GM23338 (cell line): ENCODE measurements at regions not wholly inside any gene's neighbourhood (a gene's known extent, or its start where the extent isn't known, plus 50 kb on each side); places are given as distances from the start of the nearest gene placed in this dataset.

Experiments
- ATAC-seq: fragments of 200-7000 bp; cut with Tn5 transposase; 3 replicates; pipeline ENCODE4 v1.9.1; 2020
- DNase-seq: peaks from one replicate; pipeline ENCODE4 v3.0.0-alpha.2; 2015; ENCODE audit warnings: low spot score
- H2AFZ ChIP-seq: fragments of 200-600 bp; sonication (generic); 2 replicates; pipeline ENCODE4 v1.8.0; 2016; ENCODE audit warnings: antibody characterized with exemption, mild to moderate bottlenecking, moderate library complexity
- H3F3A ChIP-seq: fragments of 200-600 bp; sonication (generic); replicated peaks from 2 replicates; pipeline ENCODE4 v1.8.0; 2017; ENCODE audit warnings: antibody characterized with exemption, mixed run types, low read depth
- H3K27ac ChIP-seq: fragments of 200-600 bp; sonication (generic); 2 replicates; pipeline ENCODE4 v1.6.1; 2016; ENCODE audit warnings: low read depth
- H3K27me3 ChIP-seq: fragments of 200-600 bp; sonication (generic); 2 replicates; pipeline ENCODE4 v1.8.0; 2016; ENCODE audit warnings: mild to moderate bottlenecking, mixed run types, moderate library complexity; ENCODE audit not compliant: insufficient read depth
- H3K36me3 ChIP-seq: fragments of 200-600 bp; sonication (generic); 2 replicates; pipeline ENCODE4 v1.8.0; 2016; ENCODE audit warnings: mild to moderate bottlenecking; ENCODE audit not compliant: insufficient read depth
- H3K4me1 ChIP-seq: fragments of 200-600 bp; sonication (generic); 2 replicates; pipeline ENCODE4 v1.8.0; 2016; ENCODE audit warnings: mild to moderate bottlenecking, moderate library complexity; ENCODE audit not compliant: insufficient read depth
- H3K4me2 ChIP-seq: fragments of 200-600 bp; sonication (generic); 2 replicates; pipeline ENCODE4 v1.7.1; 2017; ENCODE audit warnings: mixed run types
- H3K4me3 ChIP-seq: fragments of 200-600 bp; sonication (generic); 2 replicates; pipeline ENCODE4 v1.6.1; 2016; ENCODE audit warnings: mixed run types
- H3K79me2 ChIP-seq: fragments of 200-600 bp; sonication (generic); replicated peaks from 2 replicates; pipeline ENCODE4 v1.8.0; 2017; ENCODE audit warnings: mild to moderate bottlenecking; ENCODE audit not compliant: insufficient read depth
- H3K9me2 ChIP-seq: fragments of 200-600 bp; sonication (generic); 2 replicates; pipeline ENCODE4 v1.8.0; 2017; ENCODE audit not compliant: insufficient read depth
- H4K20me1 ChIP-seq: fragments of 200-600 bp; sonication (generic); replicated peaks from 2 replicates; pipeline ENCODE4 v1.8.0; 2017; ENCODE audit warnings: mild to moderate bottlenecking; ENCODE audit not compliant: insufficient read depth
- H3K27ac Mint-ChIP-seq: 2 replicates; pipeline ENCODE4 v1.8.0; 2020; ENCODE audit warnings: inconsistent platforms, mild to moderate bottlenecking, moderate library complexity, mixed read lengths
- H3K27me3 Mint-ChIP-seq: 3 replicates; pipeline ENCODE4 v1.8.0; 2022; ENCODE audit warnings: low read depth, mild to moderate bottlenecking, moderate library complexity, mixed read lengths, inconsistent platforms; ENCODE audit not compliant: insufficient read depth, poor library complexity
- H3K36me3 Mint-ChIP-seq: 3 replicates; pipeline ENCODE4 v1.8.0; 2021; ENCODE audit warnings: low read depth, mild to moderate bottlenecking, inconsistent platforms, moderate library complexity, mixed read lengths
- H3K4me1 Mint-ChIP-seq: 3 replicates; pipeline ENCODE4 v1.8.0; 2020; ENCODE audit warnings: mild to moderate bottlenecking, inconsistent platforms, mixed read lengths
- H3K4me3 Mint-ChIP-seq: 3 replicates; pipeline ENCODE4 v1.8.0; 2021; ENCODE audit warnings: moderate library complexity, mild to moderate bottlenecking, inconsistent platforms, mixed read lengths
- H3K9me3 Mint-ChIP-seq: 3 replicates; pipeline ENCODE4 v1.8.0; 2020; ENCODE audit warnings: moderate library complexity, mild to moderate bottlenecking, inconsistent platforms, mixed read lengths
- CREB1 ChIP-seq: fragments of 250-450 bp; sonication (Bioruptor Pico); IDR thresholded peaks from 2 replicates; pipeline ENCODE4 v1.5.0; 2020; ENCODE audit warnings: low read depth, mild to moderate bottlenecking, moderate library complexity
- EZH2 ChIP-seq: fragments of 200-600 bp; sonication (generic); IDR thresholded peaks from one replicate; pipeline ENCODE4 v1.8.0; 2017; ENCODE audit warnings: antibody characterized with exemption, mild to moderate bottlenecking, low read depth; ENCODE audit not compliant: unreplicated experiment
- EZH2phosphoT487 ChIP-seq: fragments of 200-600 bp; sonication (generic); IDR thresholded peaks from one replicate; pipeline ENCODE4 v1.8.1; 2018; ENCODE audit warnings: antibody characterized with exemption; ENCODE audit not compliant: unreplicated experiment
- JUNB ChIP-seq: IDR thresholded peaks from one replicate; pipeline ENCODE4 v1.6.1; 2016; ENCODE audit warnings: antibody characterized with exemption; ENCODE audit not compliant: unreplicated experiment
- NANOG ChIP-seq: IDR thresholded peaks from 2 replicates; pipeline ENCODE4 v1.6.1; 2016; ENCODE audit warnings: antibody characterized with exemption, borderline replicate concordance
- POLR2AphosphoS5 ChIP-seq: IDR thresholded peaks from 2 replicates; pipeline ENCODE4 v1.6.1; 2016; ENCODE audit warnings: antibody characterized with exemption, low read depth
- STAT1 ChIP-seq: IDR thresholded peaks from one replicate; pipeline ENCODE4 v1.6.1; 2016; ENCODE audit warnings: antibody characterized with exemption; ENCODE audit not compliant: unreplicated experiment
- ZNF114 ChIP-seq: fragments of 250-450 bp; sonication (Bioruptor Pico); IDR thresholded peaks from 2 replicates; pipeline ENCODE4 v1.5.0; 2020; ENCODE audit warnings: mild to moderate bottlenecking, moderate library complexity
- ZNF331 ChIP-seq: fragments of 250-450 bp; sonication (Bioruptor Pico); IDR thresholded peaks from 2 replicates; pipeline ENCODE4 v1.5.0; 2020; ENCODE audit warnings: low read depth, mild to moderate bottlenecking, moderate library complexity
- TF ChIP-seq, protein P1 (sequence below), 2 experiments: fragments of 200-600 bp in 1 of 2; sonication (generic) in 1 of 2; conservative IDR thresholded peaks; 2 replicates each; pipeline versions ENCODE4 v1.5.1 to v1.6.1; 2016 to 2017; ENCODE audit warnings: antibody characterized with exemption in 2 of 2, low read depth in 2 of 2, mild to moderate bottlenecking in 2 of 2, moderate library complexity in 1 of 2
- TF ChIP-seq, protein P2 (sequence below): fragments of 250-450 bp; sonication (Bioruptor Pico); IDR thresholded peaks from 2 replicates; pipeline ENCODE4 v1.5.0; 2020; ENCODE audit warnings: mild to moderate bottlenecking, moderate library complexity
- TF ChIP-seq, protein P3 (sequence below): IDR thresholded peaks from 2 replicates; pipeline ENCODE4 v1.6.1; 2016; ENCODE audit warnings: antibody characterized with exemption

DNA sequence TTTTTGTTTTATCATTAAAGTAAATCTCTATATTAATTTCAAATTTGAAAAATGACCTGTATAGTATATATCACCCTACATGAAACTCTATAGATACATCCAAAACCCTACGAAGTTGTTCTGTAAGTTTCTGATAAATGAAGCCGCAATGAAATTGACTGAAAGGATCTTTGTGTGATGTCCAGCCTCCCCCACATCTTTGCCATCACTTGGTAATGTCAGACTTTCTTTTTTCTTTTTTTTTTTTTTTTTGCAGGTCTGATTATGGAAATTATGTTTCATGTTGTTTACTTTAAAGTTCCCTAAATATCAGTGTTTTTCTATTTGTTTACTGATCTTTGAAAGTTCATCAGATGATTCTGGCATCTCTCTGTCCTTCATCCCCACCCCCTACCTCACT is 155.6 kb upstream of the CDH4 start:
- DNase-seq: no peak
- H3K9me3 Mint-ChIP-seq: peaks cover 24% of the 10 kb centered on the region
- H3K36me3 ChIP-seq: no peaks in the 10 kb centered on the region

DNA sequence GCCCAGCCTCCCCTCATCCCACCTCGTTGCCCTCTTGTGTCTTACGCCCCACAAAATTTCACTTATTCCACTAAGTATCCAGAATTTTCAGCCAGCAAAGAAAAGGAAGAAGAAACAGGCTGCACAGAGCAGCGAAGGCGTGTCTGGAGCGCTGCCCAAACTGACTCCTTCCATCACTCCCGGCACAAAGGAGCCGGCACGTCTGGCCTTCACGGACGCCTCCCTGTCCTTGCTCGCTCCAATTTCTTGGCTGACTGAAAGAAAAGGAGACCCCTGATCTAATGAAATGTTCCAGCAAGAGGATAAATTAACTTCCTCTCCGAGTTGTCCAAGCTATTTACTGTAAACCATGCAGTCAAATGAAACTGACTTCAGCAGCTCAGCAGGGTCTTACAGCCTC is 152.3 kb upstream of the CDH4 start:
- H3K4me1 Mint-ChIP-seq: no peaks in the 10 kb centered on the region
- Histone ChIP-seq H3K27me3 (peaks cover 6% of the 10 kb centered on the region; the same call in 1 of the 2 replicates), H3K9me2 (no peaks in the 10 kb centered on the region), H3K27ac (no peak overlapping the region), H3F3A (no peaks in the 10 kb centered on the region), H4K20me1 (no peaks in the 10 kb centered on the region), H3K4me1 (no peaks in the 10 kb centered on the region), H3K36me3 (no peaks in the 10 kb centered on the region), H3K4me3 (no peak overlapping the region), H2AFZ (no peak overlapping the region), H3K79me2 (no peaks in the 10 kb centered on the region), H3K4me2 (no peak overlapping the region)
- H3K9me3 Mint-ChIP-seq: peaks cover 14% of the 10 kb centered on the region
- no peak overlapping the region for H3K4me3 Mint-ChIP-seq
- ATAC-seq (no peak), DNase-seq (no peak)
- no peak overlapping the region for H3K27ac Mint-ChIP-seq
- peaks cover 8% of the 10 kb centered on the region for H3K36me3 Mint-ChIP-seq
- H3K27me3 Mint-ChIP-seq: peaks cover 23% of the 10 kb centered on the region
- TF ChIP-seq JUNB (no peak), ZNF114 (no peak), EZH2 (no peak), CREB1 (CRISPR knock-in tag) (no peak), NANOG (no peak), STAT1 (no peak), ZNF331 (CRISPR knock-in tag) (no peak), POLR2AphosphoS5 (no peak), EZH2phosphoT487 (no peak)
- TF ChIP-seq, protein P1, sequence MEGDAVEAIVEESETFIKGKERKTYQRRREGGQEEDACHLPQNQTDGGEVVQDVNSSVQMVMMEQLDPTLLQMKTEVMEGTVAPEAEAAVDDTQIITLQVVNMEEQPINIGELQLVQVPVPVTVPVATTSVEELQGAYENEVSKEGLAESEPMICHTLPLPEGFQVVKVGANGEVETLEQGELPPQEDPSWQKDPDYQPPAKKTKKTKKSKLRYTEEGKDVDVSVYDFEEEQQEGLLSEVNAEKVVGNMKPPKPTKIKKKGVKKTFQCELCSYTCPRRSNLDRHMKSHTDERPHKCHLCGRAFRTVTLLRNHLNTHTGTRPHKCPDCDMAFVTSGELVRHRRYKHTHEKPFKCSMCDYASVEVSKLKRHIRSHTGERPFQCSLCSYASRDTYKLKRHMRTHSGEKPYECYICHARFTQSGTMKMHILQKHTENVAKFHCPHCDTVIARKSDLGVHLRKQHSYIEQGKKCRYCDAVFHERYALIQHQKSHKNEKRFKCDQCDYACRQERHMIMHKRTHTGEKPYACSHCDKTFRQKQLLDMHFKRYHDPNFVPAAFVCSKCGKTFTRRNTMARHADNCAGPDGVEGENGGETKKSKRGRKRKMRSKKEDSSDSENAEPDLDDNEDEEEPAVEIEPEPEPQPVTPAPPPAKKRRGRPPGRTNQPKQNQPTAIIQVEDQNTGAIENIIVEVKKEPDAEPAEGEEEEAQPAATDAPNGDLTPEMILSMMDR (conservative IDR thresholded peaks at IDR 0.05; ENCODE audit: low read depth in 2 of 2): no peak
- TF ChIP-seq, protein P2, sequence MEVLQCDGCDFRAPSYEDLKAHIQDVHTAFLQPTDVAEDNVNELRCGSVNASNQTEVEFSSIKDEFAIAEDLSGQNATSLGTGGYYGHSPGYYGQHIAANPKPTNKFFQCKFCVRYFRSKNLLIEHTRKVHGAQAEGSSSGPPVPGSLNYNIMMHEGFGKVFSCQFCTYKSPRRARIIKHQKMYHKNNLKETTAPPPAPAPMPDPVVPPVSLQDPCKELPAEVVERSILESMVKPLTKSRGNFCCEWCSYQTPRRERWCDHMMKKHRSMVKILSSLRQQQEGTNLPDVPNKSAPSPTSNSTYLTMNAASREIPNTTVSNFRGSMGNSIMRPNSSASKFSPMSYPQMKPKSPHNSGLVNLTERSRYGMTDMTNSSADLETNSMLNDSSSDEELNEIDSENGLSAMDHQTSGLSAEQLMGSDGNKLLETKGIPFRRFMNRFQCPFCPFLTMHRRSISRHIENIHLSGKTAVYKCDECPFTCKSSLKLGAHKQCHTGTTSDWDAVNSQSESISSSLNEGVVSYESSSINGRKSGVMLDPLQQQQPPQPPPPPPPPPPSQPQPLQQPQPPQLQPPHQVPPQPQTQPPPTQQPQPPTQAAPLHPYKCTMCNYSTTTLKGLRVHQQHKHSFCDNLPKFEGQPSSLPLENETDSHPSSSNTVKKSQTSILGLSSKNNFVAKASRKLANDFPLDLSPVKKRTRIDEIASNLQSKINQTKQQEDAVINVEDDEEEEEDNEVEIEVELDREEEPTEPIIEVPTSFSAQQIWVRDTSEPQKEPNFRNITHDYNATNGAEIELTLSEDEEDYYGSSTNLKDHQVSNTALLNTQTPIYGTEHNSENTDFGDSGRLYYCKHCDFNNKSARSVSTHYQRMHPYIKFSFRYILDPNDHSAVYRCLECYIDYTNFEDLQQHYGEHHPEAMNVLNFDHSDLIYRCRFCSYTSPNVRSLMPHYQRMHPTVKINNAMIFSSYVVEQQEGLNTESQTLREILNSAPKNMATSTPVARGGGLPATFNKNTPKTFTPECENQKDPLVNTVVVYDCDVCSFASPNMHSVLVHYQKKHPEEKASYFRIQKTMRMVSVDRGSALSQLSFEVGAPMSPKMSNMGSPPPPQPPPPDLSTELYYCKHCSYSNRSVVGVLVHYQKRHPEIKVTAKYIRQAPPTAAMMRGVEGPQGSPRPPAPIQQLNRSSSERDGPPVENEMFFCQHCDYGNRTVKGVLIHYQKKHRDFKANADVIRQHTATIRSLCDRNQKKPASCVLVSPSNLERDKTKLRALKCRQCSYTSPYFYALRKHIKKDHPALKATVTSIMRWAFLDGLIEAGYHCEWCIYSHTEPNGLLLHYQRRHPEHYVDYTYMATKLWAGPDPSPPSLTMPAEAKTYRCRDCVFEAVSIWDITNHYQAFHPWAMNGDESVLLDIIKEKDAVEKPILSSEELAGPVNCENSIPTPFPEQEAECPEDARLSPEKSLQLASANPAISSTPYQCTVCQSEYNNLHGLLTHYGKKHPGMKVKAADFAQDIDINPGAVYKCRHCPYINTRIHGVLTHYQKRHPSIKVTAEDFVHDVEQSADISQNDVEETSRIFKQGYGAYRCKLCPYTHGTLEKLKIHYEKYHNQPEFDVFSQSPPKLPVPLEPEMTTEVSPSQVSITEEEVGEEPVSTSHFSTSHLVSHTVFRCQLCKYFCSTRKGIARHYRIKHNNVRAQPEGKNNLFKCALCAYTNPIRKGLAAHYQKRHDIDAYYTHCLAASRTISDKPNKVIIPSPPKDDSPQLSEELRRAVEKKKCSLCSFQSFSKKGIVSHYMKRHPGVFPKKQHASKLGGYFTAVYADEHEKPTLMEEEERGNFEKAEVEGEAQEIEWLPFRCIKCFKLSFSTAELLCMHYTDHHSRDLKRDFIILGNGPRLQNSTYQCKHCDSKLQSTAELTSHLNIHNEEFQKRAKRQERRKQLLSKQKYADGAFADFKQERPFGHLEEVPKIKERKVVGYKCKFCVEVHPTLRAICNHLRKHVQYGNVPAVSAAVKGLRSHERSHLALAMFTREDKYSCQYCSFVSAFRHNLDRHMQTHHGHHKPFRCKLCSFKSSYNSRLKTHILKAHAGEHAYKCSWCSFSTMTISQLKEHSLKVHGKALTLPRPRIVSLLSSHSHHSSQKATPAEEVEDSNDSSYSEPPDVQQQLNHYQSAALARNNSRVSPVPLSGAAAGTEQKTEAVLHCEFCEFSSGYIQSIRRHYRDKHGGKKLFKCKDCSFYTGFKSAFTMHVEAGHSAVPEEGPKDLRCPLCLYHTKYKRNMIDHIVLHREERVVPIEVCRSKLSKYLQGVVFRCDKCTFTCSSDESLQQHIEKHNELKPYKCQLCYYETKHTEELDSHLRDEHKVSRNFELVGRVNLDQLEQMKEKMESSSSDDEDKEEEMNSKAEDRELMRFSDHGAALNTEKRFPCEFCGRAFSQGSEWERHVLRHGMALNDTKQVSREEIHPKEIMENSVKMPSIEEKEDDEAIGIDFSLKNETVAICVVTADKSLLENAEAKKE: no peak

More for the DNA sequence above, 155.6 kb upstream of the CDH4 start:
- no peaks in the 10 kb centered on the region for H4K20me1 ChIP-seq
- no peak overlapping the region for H3K4me2 ChIP-seq
- no peaks in the 10 kb centered on the region for H3K79me2 ChIP-seq
- no peaks in the 10 kb centered on the region for H3K4me1 ChIP-seq
- peaks cover 8% of the 10 kb centered on the region; the same call in 2 of the 3 replicates for H3K4me1 Mint-ChIP-seq
- H3K36me3 Mint-ChIP-seq: peaks cover 12% of the 10 kb centered on the region
- H3K27me3 Mint-ChIP-seq: peaks cover 23% of the 10 kb centered on the region
- H3K27me3 ChIP-seq: no peaks in the 10 kb centered on the region; the same call in 1 of the 2 replicates
- no peak overlapping the region for H3K27ac Mint-ChIP-seq
- H3K4me3 ChIP-seq: no peak overlapping the region
- no peaks in the 10 kb centered on the region for H3K9me2 ChIP-seq
- H3K27ac ChIP-seq: no peak overlapping the region
- no peak overlapping the region for H2AFZ ChIP-seq
- no peak for ATAC-seq
- H3K4me3 Mint-ChIP-seq: no peak overlapping the region
- TF ChIP-seq ZNF331 (CRISPR knock-in tag) (no peak), CREB1 (CRISPR knock-in tag) (no peak), NANOG (no peak)
- TF ChIP-seq, protein P3, sequence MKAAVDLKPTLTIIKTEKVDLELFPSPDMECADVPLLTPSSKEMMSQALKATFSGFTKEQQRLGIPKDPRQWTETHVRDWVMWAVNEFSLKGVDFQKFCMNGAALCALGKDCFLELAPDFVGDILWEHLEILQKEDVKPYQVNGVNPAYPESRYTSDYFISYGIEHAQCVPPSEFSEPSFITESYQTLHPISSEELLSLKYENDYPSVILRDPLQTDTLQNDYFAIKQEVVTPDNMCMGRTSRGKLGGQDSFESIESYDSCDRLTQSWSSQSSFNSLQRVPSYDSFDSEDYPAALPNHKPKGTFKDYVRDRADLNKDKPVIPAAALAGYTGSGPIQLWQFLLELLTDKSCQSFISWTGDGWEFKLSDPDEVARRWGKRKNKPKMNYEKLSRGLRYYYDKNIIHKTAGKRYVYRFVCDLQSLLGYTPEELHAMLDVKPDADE: no peak
- no peaks in the 10 kb centered on the region for H3F3A ChIP-seq
